T-helper 1 cell treated with Interleukin-12 subunit alpha and Interleukin-12 subunit beta and Interleukin-4 antibody, amounts not matched to agents 30 μg/mL and 1 μg/mL, for 36 hours (primary cell): ENCODE measurements at regions not wholly inside any gene's neighbourhood (a gene's known extent, or its start where the extent isn't known, plus 50 kb on each side); places are given as distances from the start of the nearest gene placed in this dataset.

ENCODE experiments used
- H3K27ac Mint-ChIP-seq: one replicate; pipeline ENCODE4 v1.8.0; 2021; ENCODE audit warnings: mild to moderate bottlenecking, mixed read lengths
- H3K27me3 Mint-ChIP-seq: one replicate; pipeline ENCODE4 v1.8.0; 2021; ENCODE audit warnings: low read depth, mixed read lengths
- H3K36me3 Mint-ChIP-seq: one replicate; pipeline ENCODE4 v1.8.0; 2021; ENCODE audit warnings: low read depth, mixed read lengths
- H3K4me1 Mint-ChIP-seq: one replicate; pipeline ENCODE4 v1.8.0; 2021; ENCODE audit warnings: low read depth, mixed read lengths
- H3K4me3 Mint-ChIP-seq: one replicate; pipeline ENCODE4 v1.8.0; 2021; ENCODE audit warnings: mild to moderate bottlenecking, moderate library complexity, mixed read lengths
- H3K9me3 Mint-ChIP-seq: one replicate; pipeline ENCODE4 v1.8.0; 2021; ENCODE audit warnings: mixed read lengths

DNA sequence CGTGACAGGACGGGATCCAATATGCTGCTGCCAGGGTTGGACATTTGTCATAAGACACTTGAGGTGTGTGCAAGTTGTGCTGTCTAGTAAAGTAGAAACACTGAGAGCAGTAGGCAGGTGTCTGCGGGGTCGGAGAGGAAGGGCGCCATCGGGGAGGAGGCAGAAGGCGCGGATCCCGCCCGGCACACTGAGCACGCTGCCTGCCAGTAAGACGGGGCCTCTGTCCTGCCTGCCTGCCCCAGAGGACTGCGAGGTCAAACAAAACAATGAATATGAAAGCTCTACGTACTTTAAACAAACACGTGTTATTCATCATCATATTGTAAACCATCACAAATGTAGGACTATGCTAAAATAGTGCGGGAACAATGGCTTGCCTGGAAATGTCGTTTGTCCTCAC is 349.3 kb upstream of the SALL3 start:
- Mint-ChIP-seq H3K27ac (no peak overlapping the region), H3K4me3 (no peak overlapping the region), H3K36me3 (no peaks in the 10 kb centered on the region), H3K9me3 (peaks cover 15% of the 10 kb centered on the region), H3K27me3 (no peaks in the 10 kb centered on the region), H3K4me1 (no peaks in the 10 kb centered on the region)

DNA sequence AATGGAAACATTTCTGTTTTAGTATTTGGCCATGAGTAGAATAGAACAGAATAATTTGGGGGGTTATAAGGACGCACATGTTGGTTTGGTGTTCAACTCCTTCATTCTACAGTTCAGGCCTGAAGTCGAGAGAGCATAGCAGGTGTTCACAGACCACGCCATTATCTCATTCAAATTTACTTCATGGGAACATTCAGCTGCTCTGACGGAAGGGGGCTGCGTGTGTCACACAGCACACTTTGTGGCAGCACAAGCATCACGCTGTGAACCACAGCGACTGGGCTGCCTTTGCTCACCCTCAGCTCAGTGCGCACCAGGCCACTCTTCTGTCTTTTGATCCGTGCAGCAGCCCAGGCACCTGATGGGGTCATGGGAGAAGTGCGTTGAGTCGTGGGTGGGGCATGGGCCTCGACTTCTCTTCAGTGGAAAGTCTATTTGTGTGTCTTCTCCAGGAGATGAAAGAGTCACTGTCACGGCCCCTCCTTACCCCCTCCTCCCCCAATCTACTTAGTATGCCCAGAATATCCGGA is 348.6 kb upstream of the SALL3 start:
- no peaks in the 10 kb centered on the region for H3K27me3 Mint-ChIP-seq
- H3K9me3 Mint-ChIP-seq, result peaks cover 21% of the 10 kb centered on the region
- peaks cover 4% of the 10 kb centered on the region for H3K36me3 Mint-ChIP-seq
- H3K4me1 Mint-ChIP-seq, result no peaks in the 10 kb centered on the region
- no peak overlapping the region for H3K27ac Mint-ChIP-seq
- H3K4me3 Mint-ChIP-seq, result no peak overlapping the region

DNA sequence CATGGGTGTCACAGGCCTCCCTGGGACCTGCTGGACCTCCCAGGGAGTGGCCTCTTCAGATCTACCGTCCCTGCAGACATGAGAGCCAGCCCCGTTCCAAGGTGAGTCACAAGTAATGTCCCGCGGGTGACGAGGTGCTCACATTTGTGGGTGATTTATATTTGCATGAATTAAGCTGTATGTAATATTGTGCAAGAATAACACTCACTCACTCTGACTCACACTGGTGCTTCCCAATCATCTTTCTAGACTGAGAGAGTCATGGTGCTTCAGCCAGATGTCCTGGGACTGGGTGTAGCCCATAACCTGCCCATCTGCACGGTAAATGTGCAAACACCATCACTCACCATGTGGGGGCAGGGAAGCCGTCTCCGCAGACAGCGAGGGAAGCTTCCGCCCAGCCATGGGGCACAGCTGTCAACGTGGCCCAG is 347.5 kb upstream of the SALL3 start:
- peaks cover 28% of the 10 kb centered on the region for H3K9me3 Mint-ChIP-seq
- H3K27me3 Mint-ChIP-seq, result no peaks in the 10 kb centered on the region
- no peaks in the 10 kb centered on the region for H3K4me1 Mint-ChIP-seq
- H3K4me3 Mint-ChIP-seq, result no peak overlapping the region
- no peak overlapping the region for H3K27ac Mint-ChIP-seq
- H3K36me3 Mint-ChIP-seq, result peaks cover 11% of the 10 kb centered on the region

DNA sequence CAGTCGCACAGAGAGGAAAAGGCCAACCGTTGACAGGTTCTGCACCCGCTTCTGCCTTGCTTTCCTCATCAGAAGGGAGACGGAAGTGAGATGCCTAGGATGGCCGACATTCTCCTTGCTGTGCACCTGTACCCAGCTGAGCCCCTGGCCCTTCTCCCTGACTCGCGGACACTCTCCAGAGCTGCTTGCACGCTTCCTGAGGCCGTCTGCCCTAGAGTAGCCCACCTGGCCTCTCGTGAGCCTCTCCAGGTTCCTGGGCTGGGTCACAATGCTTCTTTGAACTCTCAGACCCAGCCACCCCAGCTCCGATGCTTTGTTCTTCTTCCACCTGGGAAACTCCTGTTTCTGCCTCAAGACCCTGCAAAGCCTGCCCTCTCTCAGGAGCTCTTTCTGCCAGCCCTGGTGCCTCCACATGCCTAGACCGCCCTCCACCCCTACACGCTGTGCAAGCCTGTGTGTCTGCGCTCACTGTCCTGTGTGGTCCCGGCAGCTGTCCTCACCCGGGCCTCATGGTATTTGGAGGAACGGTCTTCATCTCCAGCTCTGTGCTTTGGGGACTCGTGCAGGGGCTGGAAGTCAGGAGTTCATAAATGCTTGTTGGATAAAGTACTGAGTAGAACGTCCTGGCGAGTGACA is 345.4 kb upstream of the SALL3 start:
- H3K36me3 Mint-ChIP-seq, result peaks cover 11% of the 10 kb centered on the region
- peaks cover 24% of the 10 kb centered on the region for H3K9me3 Mint-ChIP-seq
- no peaks in the 10 kb centered on the region for H3K27me3 Mint-ChIP-seq
- peak overlapping the region; percentile 63 for H3K27ac Mint-ChIP-seq
- no peak overlapping the region for H3K4me3 Mint-ChIP-seq
- no peaks in the 10 kb centered on the region for H3K4me1 Mint-ChIP-seq

DNA sequence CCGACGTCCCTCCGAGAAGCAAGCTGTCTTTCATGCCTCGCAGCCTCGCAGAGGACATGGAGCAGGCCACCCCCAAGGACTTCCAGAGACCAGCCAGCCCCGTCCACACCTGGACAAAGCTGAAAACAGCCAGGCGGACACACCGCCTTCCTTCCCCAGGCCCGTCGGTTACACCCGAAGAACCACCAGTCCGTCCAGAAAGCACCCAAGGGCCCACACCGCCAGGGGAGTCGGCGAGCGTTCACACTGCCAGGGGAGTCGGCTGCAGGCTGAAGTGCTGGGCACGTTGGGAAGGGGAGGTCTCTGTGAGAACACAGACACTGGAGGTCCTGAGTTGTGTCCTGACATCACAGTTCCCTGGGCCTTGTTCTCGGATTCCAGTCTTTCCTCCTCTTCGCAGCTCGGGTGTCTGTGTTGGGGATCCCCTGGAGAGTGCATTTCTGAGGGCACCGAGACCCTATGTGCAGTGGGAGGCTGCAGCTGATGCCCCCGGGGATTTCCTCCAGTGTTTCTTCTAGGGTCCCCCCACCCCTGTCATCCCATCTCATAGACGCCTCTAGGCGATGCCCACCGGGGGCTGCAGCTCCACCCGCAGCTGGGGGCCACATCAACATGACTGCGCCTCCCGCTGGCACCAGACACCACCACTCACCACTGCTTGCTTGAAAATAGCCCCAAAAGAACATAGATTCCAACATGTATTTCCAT is 344.4 kb upstream of the SALL3 start:
- Mint-ChIP-seq H3K27ac (no peak overlapping the region), H3K9me3 (peaks cover 24% of the 10 kb centered on the region), H3K27me3 (no peaks in the 10 kb centered on the region), H3K4me3 (no peak overlapping the region), H3K36me3 (peaks cover 11% of the 10 kb centered on the region), H3K4me1 (no peaks in the 10 kb centered on the region)

DNA sequence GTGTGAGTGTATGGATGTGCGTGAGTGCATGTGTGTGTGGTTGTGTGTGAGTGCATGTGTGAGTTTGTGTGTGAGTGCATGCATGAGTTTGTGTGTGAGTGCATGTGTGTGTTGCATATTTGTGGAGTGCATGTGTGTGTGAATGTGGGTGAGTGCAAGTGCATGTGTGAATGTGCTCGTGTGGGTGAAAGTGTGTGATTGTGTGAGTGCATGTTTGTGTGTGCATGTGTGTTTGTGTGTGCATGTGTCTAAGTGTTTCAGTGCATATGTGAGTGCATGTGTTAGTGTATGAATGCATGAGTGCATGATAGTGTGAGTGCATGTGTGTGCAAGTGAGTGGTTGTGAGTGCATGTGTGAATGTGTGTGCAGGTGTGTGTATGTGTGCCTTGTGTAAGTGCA is 343.4 kb upstream of the SALL3 start:
- Mint-ChIP-seq H3K9me3 (peaks cover 16% of the 10 kb centered on the region), H3K4me1 (no peaks in the 10 kb centered on the region), H3K27me3 (no peaks in the 10 kb centered on the region), H3K4me3 (no peak overlapping the region), H3K27ac (no peak overlapping the region), H3K36me3 (peaks cover 11% of the 10 kb centered on the region)

DNA sequence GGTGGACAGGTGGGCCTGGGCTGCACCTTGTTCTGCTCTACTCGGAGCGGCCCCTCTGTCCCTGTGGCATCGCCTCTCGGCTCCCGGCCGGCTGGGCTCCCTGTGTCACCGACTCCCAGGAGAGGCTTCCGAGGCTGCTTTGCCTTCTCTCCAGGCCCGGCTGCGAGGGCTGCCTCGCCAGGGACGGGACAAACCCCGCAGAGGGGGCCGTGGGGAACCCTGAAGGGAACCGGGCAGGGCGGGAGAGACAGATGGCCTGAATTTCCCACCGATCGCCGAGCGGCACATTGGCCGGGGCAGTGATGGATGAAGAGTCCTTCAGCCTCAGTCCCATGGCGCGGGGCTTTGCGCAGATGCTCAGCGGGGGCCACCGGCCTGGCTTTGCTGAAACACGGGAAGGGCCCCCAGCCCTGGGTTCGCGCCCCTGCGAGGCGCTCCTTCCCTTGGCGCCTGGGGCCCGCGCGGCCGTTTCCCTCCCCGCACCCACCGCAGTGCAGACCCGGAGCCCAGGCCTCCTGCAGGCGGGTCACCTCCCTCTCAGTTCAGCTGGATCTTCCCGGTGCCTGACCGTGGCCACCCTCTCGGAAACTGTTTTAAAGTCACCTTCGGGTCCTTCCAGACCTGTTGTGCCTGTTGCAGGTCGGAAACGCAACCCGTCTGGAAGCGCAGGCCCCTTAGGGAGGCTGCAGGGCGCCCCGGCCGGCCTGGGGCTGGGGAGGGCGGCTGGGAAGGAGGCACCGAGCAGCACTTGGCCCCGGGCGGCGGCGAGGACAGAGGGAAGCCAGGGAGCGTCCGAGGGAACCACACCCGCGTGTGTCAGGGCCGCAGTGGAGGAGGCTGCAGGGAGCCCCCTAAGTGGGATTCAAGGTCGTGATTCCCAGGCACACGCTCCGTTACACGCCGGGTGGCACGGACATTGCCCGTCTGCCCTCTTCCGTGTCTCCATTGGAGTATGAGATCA is 341.9 kb upstream of the SALL3 start:
- Mint-ChIP-seq H3K27me3 (no peaks in the 10 kb centered on the region), H3K9me3 (peaks cover 16% of the 10 kb centered on the region), H3K4me1 (no peaks in the 10 kb centered on the region), H3K36me3 (peaks cover 11% of the 10 kb centered on the region), H3K27ac (no peak overlapping the region), H3K4me3 (no peak overlapping the region)

DNA sequence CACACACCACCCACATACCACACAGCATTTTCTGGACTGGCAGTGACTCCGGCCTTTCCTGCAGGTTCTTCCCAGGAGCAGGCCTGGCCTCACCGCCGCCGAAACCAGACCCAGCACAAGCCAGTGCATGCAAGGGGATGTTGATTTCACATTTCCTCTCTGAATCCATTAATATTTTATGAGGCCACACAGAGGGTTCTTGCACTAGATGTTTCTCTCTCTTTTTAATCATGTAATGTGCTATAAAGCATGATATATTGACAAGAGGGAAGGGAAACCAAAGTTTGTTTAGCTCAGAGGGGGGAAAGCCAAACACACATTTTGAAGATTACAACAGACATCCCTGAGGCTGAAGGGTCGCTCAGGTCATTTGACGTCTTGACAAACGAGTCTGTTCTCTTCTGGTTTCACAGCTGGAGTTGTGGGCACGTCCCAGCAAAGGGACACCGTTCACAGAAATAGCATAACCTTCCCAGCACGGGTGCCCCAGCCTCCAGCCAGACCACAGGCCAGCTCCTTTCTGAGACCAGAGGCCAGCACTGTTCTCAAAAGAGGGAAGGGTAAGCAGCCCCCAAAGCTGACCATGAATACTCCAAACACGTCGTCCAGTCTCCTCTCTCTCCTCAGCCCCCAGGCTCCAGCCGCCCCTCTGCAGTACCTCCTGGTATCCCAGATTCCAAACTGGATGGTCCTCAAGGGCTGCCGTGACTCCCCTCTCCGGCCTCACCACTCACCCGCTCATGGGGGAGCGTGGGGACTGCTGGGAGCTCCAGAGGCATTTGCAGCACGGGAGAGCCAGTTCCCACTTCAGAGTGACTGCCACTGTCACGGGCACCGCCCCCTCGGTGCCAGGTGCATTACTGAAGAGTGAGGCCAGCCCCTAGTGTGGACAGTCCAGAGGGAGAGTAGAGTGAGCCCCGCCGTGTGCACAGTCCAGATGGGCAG is 340.3 kb upstream of the SALL3 start:
- no peak overlapping the region for H3K4me3 Mint-ChIP-seq
- H3K36me3 Mint-ChIP-seq, result peaks cover 11% of the 10 kb centered on the region
- H3K9me3 Mint-ChIP-seq, result peaks cover 16% of the 10 kb centered on the region
- H3K27me3 Mint-ChIP-seq, result no peaks in the 10 kb centered on the region
- H3K4me1 Mint-ChIP-seq, result no peaks in the 10 kb centered on the region
- H3K27ac Mint-ChIP-seq, result peak overlapping the region; percentile 23

DNA sequence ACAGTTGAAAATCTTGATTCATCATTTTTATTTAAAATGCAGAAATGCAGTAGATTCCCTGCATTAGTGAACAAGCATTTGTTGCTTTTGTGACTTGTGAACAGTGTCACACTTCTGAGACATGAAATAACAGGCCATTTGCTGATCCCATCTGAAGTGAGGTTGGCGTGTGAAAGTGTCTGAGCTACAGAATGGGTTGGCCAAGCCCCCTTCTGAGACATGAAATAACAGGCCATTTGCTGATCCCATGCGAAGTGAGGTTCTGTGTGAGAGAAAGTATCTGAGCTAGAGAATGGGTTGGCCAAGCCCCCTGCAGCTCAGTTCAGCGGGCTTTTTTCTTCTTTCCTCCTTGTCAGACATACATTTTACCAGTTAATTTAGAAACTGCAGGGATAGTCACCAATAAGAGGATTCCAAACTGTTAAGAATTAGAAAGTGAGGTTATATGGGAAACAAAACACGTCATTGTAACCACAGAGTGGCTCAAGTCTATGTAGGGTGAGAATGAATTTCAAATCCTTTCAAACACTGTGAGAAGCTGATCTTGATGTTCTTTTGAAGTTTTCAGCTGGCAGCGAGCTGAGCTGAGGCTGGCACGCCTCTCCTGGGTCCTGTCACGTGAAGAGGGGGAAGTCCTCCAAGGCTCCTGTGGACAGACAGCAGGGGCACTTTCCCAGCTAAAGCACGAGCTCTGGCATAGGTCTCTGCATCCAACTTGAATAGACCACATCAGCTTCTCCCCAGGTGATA is 339.2 kb upstream of the SALL3 start:
- H3K27ac Mint-ChIP-seq, result no peak overlapping the region
- no peak overlapping the region for H3K4me3 Mint-ChIP-seq

DNA sequence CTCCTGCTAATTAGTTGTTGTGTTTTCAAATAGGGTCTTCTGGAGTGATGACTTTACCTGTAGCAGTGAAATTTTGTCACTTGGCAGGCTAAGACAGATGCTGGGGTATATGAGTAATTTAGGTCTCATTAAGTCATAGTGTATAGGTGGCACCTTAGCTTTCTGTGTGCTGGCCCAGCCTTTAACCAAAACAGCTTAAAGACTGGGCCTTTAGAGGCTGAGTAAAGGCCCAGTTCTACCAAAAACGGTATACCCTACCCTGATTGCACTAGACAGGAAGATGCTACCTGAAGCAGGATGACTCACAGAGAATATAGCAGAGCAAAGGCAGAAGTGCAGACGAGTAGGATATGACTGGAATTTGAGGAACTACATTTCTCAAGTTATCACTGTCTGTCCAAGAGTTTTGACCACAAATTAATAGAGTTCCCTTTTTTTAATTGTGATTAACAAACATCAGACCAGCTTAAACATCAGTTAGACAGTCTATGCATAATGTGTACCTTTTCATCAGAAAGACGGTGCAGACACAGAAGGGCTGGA is 337.9 kb upstream of the SALL3 start:
- Mint-ChIP-seq H3K27ac (no peak overlapping the region), H3K36me3 (no peaks in the 10 kb centered on the region), H3K4me1 (no peaks in the 10 kb centered on the region), H3K27me3 (no peaks in the 10 kb centered on the region), H3K4me3 (no peak overlapping the region), H3K9me3 (peaks cover 2% of the 10 kb centered on the region)

More for the DNA sequence above, 339.2 kb upstream of the SALL3 start:
- Mint-ChIP-seq H3K27me3 (no peaks in the 10 kb centered on the region), H3K9me3 (peaks cover 16% of the 10 kb centered on the region), H3K4me1 (no peaks in the 10 kb centered on the region), H3K36me3 (peaks cover 11% of the 10 kb centered on the region)

DNA sequence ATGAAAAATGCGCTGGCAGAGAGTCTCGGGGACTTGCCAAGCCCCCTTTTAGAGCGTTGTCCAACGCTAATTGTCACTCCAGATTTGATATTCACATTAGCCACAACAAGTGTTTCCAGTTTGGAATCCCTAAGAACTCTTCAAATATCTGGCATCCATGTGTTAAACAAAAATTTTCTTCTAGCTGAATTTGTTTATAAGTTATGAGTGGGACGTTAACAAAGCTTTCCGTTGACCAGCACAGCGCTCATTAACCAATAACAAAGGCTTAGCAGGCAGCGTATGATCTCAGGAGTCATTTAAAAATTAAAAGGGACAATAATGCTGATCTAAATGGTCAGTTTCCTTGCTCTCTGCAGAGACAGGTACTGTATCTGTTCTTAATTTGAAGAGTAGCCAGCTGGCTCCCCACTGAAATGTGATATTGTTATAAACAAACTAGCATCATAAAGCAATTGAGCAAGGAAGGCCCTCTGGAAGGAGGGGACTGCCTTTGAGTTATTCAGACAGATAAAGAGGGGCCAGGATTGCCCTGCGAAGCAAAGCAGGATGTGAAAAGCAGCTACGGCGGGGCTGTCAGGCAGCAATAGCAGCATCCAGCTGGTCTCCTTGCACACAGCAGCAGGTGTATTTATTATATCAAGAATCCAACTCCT is 337.2 kb upstream of the SALL3 start:
- no peaks in the 10 kb centered on the region for H3K4me1 Mint-ChIP-seq
- no peak overlapping the region for H3K4me3 Mint-ChIP-seq
- H3K9me3 Mint-ChIP-seq, result no peaks in the 10 kb centered on the region
- H3K36me3 Mint-ChIP-seq, result no peaks in the 10 kb centered on the region
- H3K27me3 Mint-ChIP-seq, result no peaks in the 10 kb centered on the region
- no peak overlapping the region for H3K27ac Mint-ChIP-seq

DNA sequence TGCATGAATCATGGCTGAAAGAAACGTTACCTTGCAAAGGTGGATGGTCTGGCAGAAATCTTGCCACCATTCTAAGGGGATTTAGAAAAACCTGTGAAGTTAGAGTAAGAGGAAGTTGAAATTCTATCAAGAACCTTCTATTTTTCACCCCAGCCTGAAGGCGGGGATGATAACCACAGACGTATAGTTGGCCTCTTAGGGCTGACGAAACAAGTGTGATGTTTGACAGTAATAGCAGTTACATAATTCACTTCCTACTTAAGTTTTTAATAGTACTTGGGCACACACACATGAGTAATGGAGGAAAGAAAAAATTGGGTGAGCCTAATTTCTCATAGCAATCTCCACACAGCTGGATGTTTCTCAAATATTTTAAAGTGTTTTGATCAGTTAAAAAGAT is 336.6 kb upstream of the SALL3 start:
- Mint-ChIP-seq H3K9me3 (peaks cover 1% of the 10 kb centered on the region), H3K27me3 (no peaks in the 10 kb centered on the region), H3K36me3 (no peaks in the 10 kb centered on the region), H3K4me3 (no peak overlapping the region), H3K27ac (no peak overlapping the region), H3K4me1 (no peaks in the 10 kb centered on the region)
